ENCODE measurements at regions not wholly inside any gene's neighbourhood (a gene's known extent, or its start where the extent isn't known, plus 50 kb on each side); places are given as distances from the start of the nearest gene placed in this dataset.
"Not testable (repeated sequence)": the region's sequence is repeated elsewhere in the genome, so short reads cannot be mapped to it uniquely, and the experiment has no call there.

- DNase-seq (no peak), ATAC-seq (no peak)
- no peaks in the 10 kb centered on the region for H3K27me3 Mint-ChIP-seq
- H3K27ac Mint-ChIP-seq: no peak overlapping the region
- H3K4me1 Mint-ChIP-seq: no peaks in the 10 kb centered on the region
- H3K4me3 Mint-ChIP-seq: no peak overlapping the region
- no peaks in the 10 kb centered on the region for H3K36me3 Mint-ChIP-seq (ENCODE audit: low read depth)
- peaks cover 25% of the 10 kb centered on the region for H3K9me3 Mint-ChIP-seq
Observed at GRCh38 chr13:62158520-62158919, 742.9 kb upstream of the PCDH20 start.

- H3K27ac Mint-ChIP-seq; H3K4me3 Mint-ChIP-seq; H3K27me3 Mint-ChIP-seq; H3K36me3 Mint-ChIP-seq (ENCODE audit: low read depth); ATAC-seq; DNase-seq; H3K4me1 Mint-ChIP-seq: not testable (repeated sequence)
- peaks cover 28% of the 10 kb centered on the region for H3K9me3 Mint-ChIP-seq
Observed at GRCh38 chr13:62151724-62152123, 736.1 kb upstream of the PCDH20 start.

GRCh38 chr13:62142048-62142447, 726.4 kb upstream of the PCDH20 start:
- H3K4me1 Mint-ChIP-seq: no peaks in the 10 kb centered on the region
- ATAC-seq: no peak
- H3K27me3 Mint-ChIP-seq: no peaks in the 10 kb centered on the region
- H3K9me3 Mint-ChIP-seq: peaks cover 35% of the 10 kb centered on the region
- DNase-seq: no peak
- H3K27ac Mint-ChIP-seq: no peak overlapping the region
- no peaks in the 10 kb centered on the region for H3K36me3 Mint-ChIP-seq (ENCODE audit: low read depth)
- H3K4me3 Mint-ChIP-seq: no peak overlapping the region

GRCh38 chr13:62139597-62139996, 723.9 kb upstream of the PCDH20 start:
- peaks cover 26% of the 10 kb centered on the region for H3K9me3 Mint-ChIP-seq
- no peaks in the 10 kb centered on the region for H3K4me1 Mint-ChIP-seq
- no peak for DNase-seq
- no peaks in the 10 kb centered on the region for H3K27me3 Mint-ChIP-seq
- no peak overlapping the region for H3K4me3 Mint-ChIP-seq
- H3K36me3 Mint-ChIP-seq (ENCODE audit: low read depth): no peaks in the 10 kb centered on the region
- H3K27ac Mint-ChIP-seq: no peak overlapping the region
- no peak for ATAC-seq

GRCh38 chr13:62137629-62138405, 722.2 kb upstream of the PCDH20 start:
- H3K36me3 Mint-ChIP-seq (ENCODE audit: low read depth): no peaks in the 10 kb centered on the region
- ATAC-seq (no peak), DNase-seq (no peak)
- no peaks in the 10 kb centered on the region for H3K27me3 Mint-ChIP-seq
- peaks cover 24% of the 10 kb centered on the region for H3K9me3 Mint-ChIP-seq
- H3K4me1 Mint-ChIP-seq: no peaks in the 10 kb centered on the region
- H3K27ac Mint-ChIP-seq: no peak overlapping the region
- H3K4me3 Mint-ChIP-seq: no peak overlapping the region

GRCh38 chr13:62131604-62132003, 716.0 kb upstream of the PCDH20 start:
- H3K36me3 Mint-ChIP-seq (ENCODE audit: low read depth): no peaks in the 10 kb centered on the region
- H3K4me3 Mint-ChIP-seq: no peak overlapping the region
- H3K27me3 Mint-ChIP-seq: no peaks in the 10 kb centered on the region
- DNase-seq (no peak), ATAC-seq (no peak)
- H3K27ac Mint-ChIP-seq: no peak overlapping the region
- H3K4me1 Mint-ChIP-seq: no peaks in the 10 kb centered on the region
- H3K9me3 Mint-ChIP-seq: peaks cover 11% of the 10 kb centered on the region

GRCh38 chr13:62130062-62130970, 714.7 kb upstream of the PCDH20 start:
- peaks cover 11% of the 10 kb centered on the region for H3K9me3 Mint-ChIP-seq
- DNase-seq (no peak), ATAC-seq (no peak)
- no peaks in the 10 kb centered on the region for H3K27me3 Mint-ChIP-seq
- H3K4me3 Mint-ChIP-seq: no peak overlapping the region
- no peak overlapping the region for H3K27ac Mint-ChIP-seq
- H3K4me1 Mint-ChIP-seq: no peaks in the 10 kb centered on the region
- H3K36me3 Mint-ChIP-seq (ENCODE audit: low read depth): no peaks in the 10 kb centered on the region

GRCh38 chr13:62129000-62129551, 713.4 kb upstream of the PCDH20 start:
- H3K27me3 Mint-ChIP-seq: no peaks in the 10 kb centered on the region
- ATAC-seq: no peak
- H3K4me1 Mint-ChIP-seq: no peaks in the 10 kb centered on the region
- no peak overlapping the region for H3K27ac Mint-ChIP-seq
- no peak overlapping the region for H3K4me3 Mint-ChIP-seq
- DNase-seq: no peak
- H3K36me3 Mint-ChIP-seq (ENCODE audit: low read depth): no peaks in the 10 kb centered on the region
- peaks cover 11% of the 10 kb centered on the region for H3K9me3 Mint-ChIP-seq

- Mint-ChIP-seq H3K36me3 (ENCODE audit: low read depth) (no peaks in the 10 kb centered on the region), H3K4me1 (no peaks in the 10 kb centered on the region), H3K9me3 (peaks cover 3% of the 10 kb centered on the region), H3K27me3 (no peaks in the 10 kb centered on the region), H3K4me3 (no peak overlapping the region), H3K27ac (no peak overlapping the region)
- no peak for DNase-seq
- ATAC-seq: no peak
Observed at GRCh38 chr13:62126400-62126799, 710.8 kb upstream of the PCDH20 start.

GRCh38 chr13:62125451-62125850, 709.8 kb upstream of the PCDH20 start:
- H3K9me3 Mint-ChIP-seq: peaks cover 3% of the 10 kb centered on the region
- H3K27ac Mint-ChIP-seq: no peak overlapping the region
- no peak for ATAC-seq
- H3K4me3 Mint-ChIP-seq: no peak overlapping the region
- no peaks in the 10 kb centered on the region for H3K36me3 Mint-ChIP-seq (ENCODE audit: low read depth)
- no peaks in the 10 kb centered on the region for H3K27me3 Mint-ChIP-seq
- DNase-seq: no peak
- no peaks in the 10 kb centered on the region for H3K4me1 Mint-ChIP-seq

GRCh38 chr13:62123409-62123808, 707.8 kb upstream of the PCDH20 start:
- ATAC-seq: no peak
- Mint-ChIP-seq H3K27me3 (no peaks in the 10 kb centered on the region), H3K27ac (no peak overlapping the region), H3K9me3 (peaks cover 3% of the 10 kb centered on the region), H3K4me1 (no peaks in the 10 kb centered on the region), H3K4me3 (no peak overlapping the region), H3K36me3 (ENCODE audit: low read depth) (no peaks in the 10 kb centered on the region)
- no peak for DNase-seq

GRCh38 chr13:62122434-62122833, 706.8 kb upstream of the PCDH20 start:
- DNase-seq (no peak), ATAC-seq (no peak)
- Mint-ChIP-seq H3K4me3 (no peak overlapping the region), H3K4me1 (no peaks in the 10 kb centered on the region), H3K36me3 (ENCODE audit: low read depth) (no peaks in the 10 kb centered on the region), H3K9me3 (peaks cover under 1% of the 10 kb centered on the region), H3K27ac (no peak overlapping the region), H3K27me3 (no peaks in the 10 kb centered on the region)

GRCh38 chr13:62119739-62120700, 704.4 kb upstream of the PCDH20 start:
- Mint-ChIP-seq H3K9me3 (peaks cover 4% of the 10 kb centered on the region), H3K27me3 (no peaks in the 10 kb centered on the region), H3K4me3 (no peak overlapping the region), H3K27ac (no peak overlapping the region), H3K4me1 (no peaks in the 10 kb centered on the region), H3K36me3 (ENCODE audit: low read depth) (no peaks in the 10 kb centered on the region)
- DNase-seq: no peak
- no peak for ATAC-seq

GRCh38 chr13:62115831-62116230, 700.2 kb upstream of the PCDH20 start:
- no peaks in the 10 kb centered on the region for H3K27me3 Mint-ChIP-seq

More at GRCh38 chr13:62115831-62116230, 700.2 kb upstream of the PCDH20 start:
- H3K27ac Mint-ChIP-seq: no peak overlapping the region
- H3K4me3 Mint-ChIP-seq: no peak overlapping the region
- no peaks in the 10 kb centered on the region for H3K36me3 Mint-ChIP-seq (ENCODE audit: low read depth)
- H3K9me3 Mint-ChIP-seq: peaks cover 4% of the 10 kb centered on the region
- ATAC-seq (no peak), DNase-seq (no peak)
- no peaks in the 10 kb centered on the region for H3K4me1 Mint-ChIP-seq
